ENCODE measurements at regions not wholly inside any gene's neighbourhood (a gene's known extent, or its start where the extent isn't known, plus 50 kb on each side); places are given as distances from the start of the nearest gene placed in this dataset.

GRCh38 chr2:226320076-226320948 is 479.3 kb downstream of the IRS1 start:
- Mint-ChIP-seq H3K4me3 (ENCODE audit: low read depth) (no peak overlapping the region), H3K4me1 (ENCODE audit: low read depth) (no peaks in the 10 kb centered on the region), H3K27me3 (ENCODE audit: low read depth) (no peaks in the 10 kb centered on the region), H3K36me3 (ENCODE audit: low read depth) (no peaks in the 10 kb centered on the region), H3K27ac (no peak overlapping the region), H3K9me3 (no peaks in the 10 kb centered on the region)
- intact Hi-C loops (cut with micrococcal nuclease), result no loop called here
- DNase-seq (ENCODE audit: low spot score), result no peak

DNA sequence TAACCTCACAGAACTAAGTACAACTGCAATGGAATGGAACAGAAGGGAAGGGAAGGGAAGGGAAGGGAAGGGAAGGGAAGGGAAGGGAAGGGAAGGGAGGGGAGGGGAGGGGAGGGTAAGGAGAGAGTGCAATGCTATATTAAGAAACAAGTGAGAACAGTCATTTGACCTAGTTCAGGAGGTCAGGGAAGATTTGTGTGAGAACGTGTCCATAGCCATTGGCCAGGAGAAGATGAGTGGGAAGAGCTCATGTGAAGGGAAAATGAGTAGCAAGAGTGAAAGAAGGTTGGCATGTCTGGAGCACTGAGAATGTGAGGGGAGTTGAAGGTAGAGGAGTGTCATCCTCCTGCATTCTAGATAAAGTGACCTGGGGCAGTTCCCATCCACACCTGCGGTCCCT is 481.6 kb downstream of the IRS1 start:
- H3K27ac Mint-ChIP-seq, result no peak overlapping the region
- H3K4me1 Mint-ChIP-seq (ENCODE audit: low read depth), result no peaks in the 10 kb centered on the region
- DNase-seq (ENCODE audit: low spot score), result no peak
- no peaks in the 10 kb centered on the region for H3K36me3 Mint-ChIP-seq (ENCODE audit: low read depth)
- no peaks in the 10 kb centered on the region for H3K9me3 Mint-ChIP-seq
- H3K27me3 Mint-ChIP-seq (ENCODE audit: low read depth), result no peaks in the 10 kb centered on the region
- no peak overlapping the region for H3K4me3 Mint-ChIP-seq (ENCODE audit: low read depth)
- intact Hi-C loops (cut with micrococcal nuclease), result no loop called here

DNA sequence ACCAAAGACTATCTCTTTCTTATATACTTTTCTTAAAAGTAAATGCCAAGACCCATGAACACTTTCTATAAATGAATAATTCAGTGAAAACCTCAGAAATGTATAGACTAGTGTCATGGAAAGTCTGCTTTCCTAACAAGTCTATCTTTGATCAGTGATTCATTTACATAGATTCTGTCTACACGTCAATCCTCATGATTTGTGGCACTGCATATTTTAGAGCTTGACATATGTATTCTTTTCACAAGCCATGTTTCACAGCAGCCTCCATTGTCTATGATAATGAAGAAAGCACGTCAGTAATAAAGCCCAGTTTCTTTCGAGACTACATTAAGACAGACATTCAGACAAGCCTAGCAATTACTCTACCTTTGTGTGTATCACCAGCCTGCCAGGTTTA is 486.6 kb downstream of the IRS1 start:
- Mint-ChIP-seq H3K36me3 (ENCODE audit: low read depth) (no peaks in the 10 kb centered on the region), H3K9me3 (no peaks in the 10 kb centered on the region), H3K27ac (no peak overlapping the region), H3K4me3 (ENCODE audit: low read depth) (no peak overlapping the region), H3K27me3 (ENCODE audit: low read depth) (peaks cover 4% of the 10 kb centered on the region), H3K4me1 (ENCODE audit: low read depth) (no peaks in the 10 kb centered on the region)
- intact Hi-C loops (cut with micrococcal nuclease), result no loop called here
- DNase-seq (ENCODE audit: low spot score), result no peak

- no peaks in the 10 kb centered on the region for H3K9me3 Mint-ChIP-seq
- H3K27ac Mint-ChIP-seq, result no peak overlapping the region
- H3K36me3 Mint-ChIP-seq (ENCODE audit: low read depth), result no peaks in the 10 kb centered on the region
- H3K4me3 Mint-ChIP-seq (ENCODE audit: low read depth), result no peak overlapping the region
- no peaks in the 10 kb centered on the region for H3K4me1 Mint-ChIP-seq (ENCODE audit: low read depth)
- intact Hi-C loops (cut with micrococcal nuclease), result no loop called here
- H3K27me3 Mint-ChIP-seq (ENCODE audit: low read depth), result peaks cover 4% of the 10 kb centered on the region
- no peak for DNase-seq (ENCODE audit: low spot score)
Measured at GRCh38 chr2:226312155-226312554, 487.5 kb downstream of the IRS1 start.

DNA sequence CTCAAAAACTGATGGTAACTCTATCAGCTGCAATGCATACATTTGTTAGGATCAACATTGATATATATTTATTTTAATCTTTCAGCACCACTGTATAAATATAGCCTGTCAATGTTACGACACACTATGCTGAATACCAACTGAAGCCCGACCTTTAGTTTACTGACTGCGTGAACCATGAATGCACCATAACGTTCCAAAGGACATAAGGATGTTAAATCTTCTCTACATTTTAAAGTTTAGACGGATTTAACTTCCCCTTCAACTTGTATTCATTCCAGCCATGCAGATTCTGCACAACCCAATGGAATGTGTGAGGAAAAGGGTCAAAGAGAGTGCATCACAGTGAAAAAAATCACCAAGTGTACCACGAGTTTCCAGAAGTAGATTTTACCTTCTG is 489.5 kb downstream of the IRS1 start:
- peaks cover 4% of the 10 kb centered on the region for H3K27me3 Mint-ChIP-seq (ENCODE audit: low read depth)
- no peak overlapping the region for H3K4me3 Mint-ChIP-seq (ENCODE audit: low read depth)
- H3K4me1 Mint-ChIP-seq (ENCODE audit: low read depth), result no peaks in the 10 kb centered on the region
- intact Hi-C loops (cut with micrococcal nuclease), result no loop called here
- DNase-seq (ENCODE audit: low spot score), result no peak
- no peaks in the 10 kb centered on the region for H3K36me3 Mint-ChIP-seq (ENCODE audit: low read depth)
- no peak overlapping the region for H3K27ac Mint-ChIP-seq
- no peaks in the 10 kb centered on the region for H3K9me3 Mint-ChIP-seq

DNA sequence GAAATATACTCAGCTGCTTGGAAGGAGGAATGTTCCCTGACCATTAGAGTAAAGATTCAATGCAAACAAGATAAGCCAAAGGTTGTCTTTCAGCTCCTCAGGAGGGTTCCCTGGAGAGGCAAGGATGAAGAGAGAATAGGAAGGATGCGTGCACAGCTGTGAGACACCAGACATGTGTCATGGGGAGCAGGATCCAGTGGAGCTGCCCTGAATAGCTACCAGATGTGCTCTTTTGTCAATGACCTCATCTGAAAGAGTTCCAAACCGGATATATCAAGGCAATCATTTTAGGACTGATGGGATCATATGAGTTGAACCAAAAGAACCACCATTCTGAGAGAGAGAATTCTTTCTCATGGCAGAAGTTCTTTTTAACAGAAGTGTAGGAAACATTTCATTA is 490.6 kb downstream of the IRS1 start:
- intact Hi-C loops (cut with micrococcal nuclease), result no loop called here
- no peak for DNase-seq (ENCODE audit: low spot score)
- Mint-ChIP-seq H3K4me3 (ENCODE audit: low read depth) (no peak overlapping the region), H3K9me3 (no peaks in the 10 kb centered on the region), H3K27me3 (ENCODE audit: low read depth) (peaks cover 4% of the 10 kb centered on the region), H3K4me1 (ENCODE audit: low read depth) (no peaks in the 10 kb centered on the region), H3K27ac (no peak overlapping the region), H3K36me3 (ENCODE audit: low read depth) (no peaks in the 10 kb centered on the region)

DNA sequence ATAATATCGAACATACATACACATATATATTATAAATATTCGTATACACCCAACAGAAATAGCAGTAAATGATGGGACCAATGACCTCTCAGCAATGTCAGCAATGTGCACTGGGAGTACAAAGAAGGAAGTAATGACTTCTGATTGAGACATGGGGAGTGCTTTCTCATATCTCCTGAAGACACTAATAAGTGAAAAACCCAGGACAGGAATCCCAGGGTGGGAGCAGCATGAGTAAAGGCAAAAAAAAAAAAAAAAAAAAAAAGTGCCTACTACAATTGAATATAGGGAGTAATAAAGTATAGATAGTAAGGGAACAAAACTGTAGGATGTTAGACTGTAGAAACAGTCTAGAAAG is 491.3 kb downstream of the IRS1 start:
- peaks cover 4% of the 10 kb centered on the region for H3K27me3 Mint-ChIP-seq (ENCODE audit: low read depth)
- no peaks in the 10 kb centered on the region for H3K9me3 Mint-ChIP-seq
- H3K27ac Mint-ChIP-seq, result no peak overlapping the region
- no peak for DNase-seq (ENCODE audit: low spot score)
- H3K4me1 Mint-ChIP-seq (ENCODE audit: low read depth), result no peaks in the 10 kb centered on the region
- H3K36me3 Mint-ChIP-seq (ENCODE audit: low read depth), result no peaks in the 10 kb centered on the region
- intact Hi-C loops (cut with micrococcal nuclease), result no loop called here
- H3K4me3 Mint-ChIP-seq (ENCODE audit: low read depth), result no peak overlapping the region

- Mint-ChIP-seq H3K9me3 (no peaks in the 10 kb centered on the region), H3K4me1 (ENCODE audit: low read depth) (no peaks in the 10 kb centered on the region), H3K4me3 (ENCODE audit: low read depth) (no peak overlapping the region), H3K36me3 (ENCODE audit: low read depth) (no peaks in the 10 kb centered on the region), H3K27ac (no peak overlapping the region), H3K27me3 (ENCODE audit: low read depth) (peaks cover 4% of the 10 kb centered on the region)
- no peak for DNase-seq (ENCODE audit: low spot score)
- intact Hi-C loops (cut with micrococcal nuclease), result no loop called here
Measured at GRCh38 chr2:226307487-226308322, 491.9 kb downstream of the IRS1 start.

DNA sequence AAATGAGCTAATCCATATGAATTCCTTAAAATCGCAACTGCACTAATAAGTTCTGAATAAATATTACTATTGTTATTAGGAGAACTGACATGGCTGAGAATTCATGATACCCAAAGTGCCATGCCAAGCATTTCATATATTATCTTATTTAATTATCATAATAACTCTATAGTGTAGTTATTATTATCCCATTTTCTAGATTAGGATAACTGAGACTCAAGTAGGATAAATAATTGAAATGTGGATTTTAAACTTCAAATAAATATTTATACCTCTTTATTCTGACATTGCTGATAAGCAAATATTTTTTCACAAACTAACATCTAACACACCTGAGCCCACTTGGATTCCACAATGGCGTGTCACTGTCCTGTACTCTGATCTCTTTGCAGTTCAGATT is 492.7 kb downstream of the IRS1 start:
- no peaks in the 10 kb centered on the region for H3K9me3 Mint-ChIP-seq
- intact Hi-C loops (cut with micrococcal nuclease), result no loop called here
- no peak overlapping the region for H3K4me3 Mint-ChIP-seq (ENCODE audit: low read depth)
- DNase-seq (ENCODE audit: low spot score), result no peak
- H3K4me1 Mint-ChIP-seq (ENCODE audit: low read depth), result no peaks in the 10 kb centered on the region
- no peaks in the 10 kb centered on the region for H3K36me3 Mint-ChIP-seq (ENCODE audit: low read depth)
- H3K27ac Mint-ChIP-seq, result no peak overlapping the region
- H3K27me3 Mint-ChIP-seq (ENCODE audit: low read depth), result peaks cover 4% of the 10 kb centered on the region

DNA sequence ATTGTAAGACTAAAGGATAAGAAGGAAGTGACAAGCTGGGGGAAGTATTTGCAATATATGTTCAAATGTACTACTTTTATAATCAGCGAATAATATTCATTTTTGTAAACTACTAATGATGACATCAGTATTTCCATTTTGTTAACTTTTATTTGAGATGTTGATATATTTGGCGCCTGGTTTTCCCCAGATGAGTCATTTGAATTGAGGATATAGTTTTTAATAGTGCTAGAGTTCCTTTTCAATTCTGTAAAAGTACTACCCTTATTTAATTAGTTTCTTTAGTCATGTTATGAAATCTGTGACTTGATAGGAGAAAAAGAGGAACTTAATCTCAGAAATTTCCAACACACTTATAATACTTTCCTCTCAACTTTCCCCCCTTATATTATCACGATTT is 495.3 kb downstream of the IRS1 start:
- Mint-ChIP-seq H3K9me3 (no peaks in the 10 kb centered on the region), H3K27me3 (ENCODE audit: low read depth) (no peaks in the 10 kb centered on the region), H3K4me3 (ENCODE audit: low read depth) (no peak overlapping the region), H3K36me3 (ENCODE audit: low read depth) (no peaks in the 10 kb centered on the region), H3K27ac (no peak overlapping the region), H3K4me1 (ENCODE audit: low read depth) (no peaks in the 10 kb centered on the region)
- no peak for DNase-seq (ENCODE audit: low spot score)
- intact Hi-C loops (cut with micrococcal nuclease), result no loop called here

DNA sequence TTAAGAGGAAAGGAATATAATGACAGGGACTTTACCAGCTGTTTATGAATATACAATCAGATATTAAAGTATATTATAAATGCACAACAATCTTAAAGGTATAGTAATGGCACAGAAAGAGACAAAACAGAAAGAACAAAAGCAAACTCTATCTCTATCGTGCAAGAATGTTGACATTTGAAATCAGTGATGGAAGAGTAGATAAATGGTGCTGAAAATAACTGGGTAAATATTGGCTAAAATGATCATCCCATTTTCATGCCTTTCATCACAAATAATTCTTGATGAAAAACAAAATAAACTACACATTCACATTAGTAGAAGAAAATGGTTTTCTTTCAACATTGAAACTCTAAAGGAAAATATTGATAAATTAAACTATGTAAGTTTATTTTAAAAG is 495.9 kb downstream of the IRS1 start:
- no peak for DNase-seq (ENCODE audit: low spot score)
- intact Hi-C loops (cut with micrococcal nuclease), result no loop called here
- Mint-ChIP-seq H3K27me3 (ENCODE audit: low read depth) (no peaks in the 10 kb centered on the region), H3K36me3 (ENCODE audit: low read depth) (no peaks in the 10 kb centered on the region), H3K4me1 (ENCODE audit: low read depth) (no peaks in the 10 kb centered on the region), H3K27ac (no peak overlapping the region), H3K9me3 (no peaks in the 10 kb centered on the region), H3K4me3 (ENCODE audit: low read depth) (no peak overlapping the region)

- Mint-ChIP-seq H3K27ac (no peak overlapping the region), H3K9me3 (no peaks in the 10 kb centered on the region), H3K36me3 (ENCODE audit: low read depth) (no peaks in the 10 kb centered on the region), H3K27me3 (ENCODE audit: low read depth) (no peaks in the 10 kb centered on the region), H3K4me1 (ENCODE audit: low read depth) (no peaks in the 10 kb centered on the region), H3K4me3 (ENCODE audit: low read depth) (no peak overlapping the region)
- DNase-seq (ENCODE audit: low spot score), result no peak
- intact Hi-C loops (cut with micrococcal nuclease), result no loop called here
Measured at GRCh38 chr2:226300196-226300886, 499.3 kb downstream of the IRS1 start.

DNA sequence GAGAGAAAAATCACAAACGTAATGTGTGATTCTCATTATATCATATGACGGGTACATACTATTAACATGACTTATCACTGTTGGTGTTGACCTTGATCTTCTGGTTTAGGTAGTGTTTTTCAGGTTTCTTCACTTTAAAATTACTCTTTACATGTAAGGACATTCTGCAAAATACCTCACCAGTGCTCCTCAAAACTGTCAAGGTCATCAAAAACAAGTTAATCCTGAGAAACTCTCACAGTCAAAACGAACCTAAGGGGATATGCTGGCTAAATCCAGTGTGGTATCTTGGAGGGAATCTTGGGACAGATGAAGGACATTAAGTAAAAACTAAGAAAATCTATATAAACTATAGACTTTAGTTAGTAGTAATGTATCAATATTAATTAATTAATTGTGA is 499.8 kb downstream of the IRS1 start:
- H3K4me3 Mint-ChIP-seq (ENCODE audit: low read depth), result no peak overlapping the region
- H3K36me3 Mint-ChIP-seq (ENCODE audit: low read depth), result no peaks in the 10 kb centered on the region
- H3K27ac Mint-ChIP-seq, result no peak overlapping the region
- H3K4me1 Mint-ChIP-seq (ENCODE audit: low read depth), result no peaks in the 10 kb centered on the region
- intact Hi-C loops (cut with micrococcal nuclease), result no loop called here
- H3K27me3 Mint-ChIP-seq (ENCODE audit: low read depth), result no peaks in the 10 kb centered on the region
- no peaks in the 10 kb centered on the region for H3K9me3 Mint-ChIP-seq
- DNase-seq (ENCODE audit: low spot score), result no peak
